Mucosa of rectum (tissue), 2 donors: ENCODE measurements at regions not wholly inside any gene's neighbourhood (a gene's known extent, or its start where the extent isn't known, plus 50 kb on each side); places are given as distances from the start of the nearest gene placed in this dataset.
A peak's percentile ranks its signal among the peaks of the same experiment; 100 is the strongest.

Experiments used
- H3K27ac ChIP-seq, 2 donors: one replicate each; pipeline ENCODE4 v1.7.0; 2013; ENCODE audit warnings: inconsistent platforms in 2 of 2, low read depth in 2 of 2, low read length in 2 of 2
- H3K27me3 ChIP-seq, 2 donors: one replicate each; pipeline ENCODE4 v1.7.0; 2013; ENCODE audit warnings: low read length in 2 of 2; ENCODE audit not compliant: control insufficient read depth in 2 of 2, insufficient read depth in 2 of 2
- H3K36me3 ChIP-seq, 2 donors: one replicate each; pipeline ENCODE4 v1.7.0; 2013; ENCODE audit warnings: low read length in 2 of 2; ENCODE audit not compliant: control insufficient read depth in 2 of 2, insufficient read depth in 2 of 2
- H3K4me1 ChIP-seq, 2 donors: one replicate each; pipeline ENCODE4 v1.7.0; 2013; ENCODE audit warnings: low read length in 2 of 2, mild to moderate bottlenecking in 1 of 2; ENCODE audit not compliant: control insufficient read depth in 2 of 2, insufficient read depth in 2 of 2
- H3K4me3 ChIP-seq, 2 donors: one replicate each; pipeline ENCODE4 v1.7.0; 2013; ENCODE audit warnings: low read length in 2 of 2
- H3K9ac ChIP-seq, 2 donors: one replicate each; pipeline ENCODE4 v1.7.0; 2013; ENCODE audit warnings: low read length in 2 of 2, low read depth in 1 of 2, mild to moderate bottlenecking in 1 of 2
- H3K9me3 ChIP-seq, 2 donors: one replicate each; pipeline ENCODE4 v1.7.0; 2013; ENCODE audit warnings: low read length in 2 of 2; ENCODE audit not compliant: control insufficient read depth in 2 of 2
- donor health status: healthy.
- donor health status: Normal muscosa, but diverticular disease.

DNA sequence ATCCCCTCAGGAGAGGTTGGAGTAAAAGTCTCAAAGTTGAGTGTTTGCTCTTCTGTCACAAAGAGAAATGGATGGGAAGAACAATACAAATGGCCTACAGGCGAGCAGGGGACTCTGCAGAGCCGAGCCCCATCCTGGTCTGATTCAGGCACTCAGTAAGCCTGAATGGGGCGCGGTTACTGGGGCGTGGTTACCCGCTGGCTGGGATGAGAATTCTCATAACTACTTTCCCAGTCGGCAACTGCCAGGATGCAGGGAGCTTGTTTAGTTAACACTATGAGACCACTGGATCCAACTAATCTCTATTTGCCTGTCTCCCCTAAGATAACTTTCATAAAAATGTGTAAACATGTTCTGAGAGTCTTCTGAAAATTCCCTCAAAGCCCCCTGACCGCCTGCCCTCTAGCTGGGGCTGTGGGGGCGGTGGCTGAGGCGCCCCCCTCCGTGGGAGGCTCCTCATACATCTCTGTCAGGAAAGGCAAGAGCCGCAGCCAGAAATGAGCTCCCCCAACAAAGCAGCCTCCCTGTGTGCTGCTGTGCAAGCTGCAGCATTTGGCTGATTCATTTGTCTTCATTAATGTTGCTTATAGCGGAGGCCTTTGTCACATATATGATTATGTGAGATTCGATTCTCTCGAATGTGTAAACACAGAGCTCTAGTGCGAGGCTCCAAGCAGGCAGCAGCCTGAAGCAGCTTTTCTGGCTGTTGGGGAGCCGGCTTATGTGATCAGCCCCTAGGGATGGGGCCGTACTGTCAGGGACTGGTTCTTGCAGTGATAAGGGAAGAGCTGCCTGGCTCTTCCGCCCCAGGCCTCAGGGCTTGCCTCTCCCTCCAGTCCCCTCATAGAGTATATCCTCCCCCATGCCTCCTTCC is 126.1 kb upstream of the ARHGAP5 start:
- no peaks in the 10 kb centered on the region for H3K36me3 ChIP-seq
- peaks cover 9 to 11% of the 10 kb centered on the region in 2 donors for H3K4me1 ChIP-seq
- H3K9ac ChIP-seq: no peak overlapping the region
- no peaks in the 10 kb centered on the region for H3K27me3 ChIP-seq
- H3K4me3 ChIP-seq: no peak overlapping the region
- H3K27ac ChIP-seq: peak overlapping the region; percentile 1 to 29
- no peaks in the 10 kb centered on the region for H3K9me3 ChIP-seq

DNA sequence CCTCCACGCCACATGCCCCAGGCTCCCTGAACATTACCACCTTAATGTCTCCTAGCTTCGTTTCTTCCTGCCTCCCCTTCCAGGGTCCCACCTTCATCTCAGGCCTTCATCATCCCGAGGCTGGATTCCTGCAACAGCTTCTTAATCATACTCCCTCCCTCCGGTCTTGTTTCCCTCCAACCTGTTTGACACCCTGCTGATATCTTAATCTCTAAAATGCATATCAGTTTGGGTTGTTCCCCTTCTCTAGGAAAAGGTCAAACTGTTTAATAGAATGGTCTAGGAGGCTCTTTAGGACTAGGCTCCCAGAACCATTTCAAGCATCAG is 125.5 kb upstream of the ARHGAP5 start:
- no peak overlapping the region for H3K9ac ChIP-seq
- no peak overlapping the region for H3K27ac ChIP-seq
- H3K4me1 ChIP-seq: peaks cover 6 to 8% of the 10 kb centered on the region in 2 donors
- H3K9me3 ChIP-seq: no peaks in the 10 kb centered on the region
- H3K27me3 ChIP-seq: no peaks in the 10 kb centered on the region
- no peaks in the 10 kb centered on the region for H3K36me3 ChIP-seq
- H3K4me3 ChIP-seq: no peak overlapping the region

DNA sequence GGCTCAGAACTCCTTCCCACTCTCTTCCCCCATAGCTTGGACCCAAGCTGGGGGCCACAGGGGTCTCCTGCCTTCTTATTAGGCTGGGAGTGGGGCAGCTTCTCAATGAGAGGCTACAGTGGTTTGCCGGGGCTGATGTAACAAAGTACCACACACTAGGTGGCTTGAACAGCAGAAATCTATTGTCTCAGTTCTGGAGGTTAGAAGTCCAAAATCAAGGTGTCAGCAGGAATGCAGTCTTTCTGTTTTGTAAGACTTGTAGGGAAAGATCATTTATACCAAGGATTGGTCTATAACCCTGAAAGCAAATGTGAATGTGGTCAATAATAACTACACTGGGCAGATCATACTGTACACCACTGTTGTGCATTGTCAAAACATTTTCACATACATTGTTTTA is 124.5 kb upstream of the ARHGAP5 start:
- Histone ChIP-seq H3K27ac (no peak overlapping the region), H3K4me3 (no peak overlapping the region), H3K36me3 (no peaks in the 10 kb centered on the region), H3K9ac (no peak overlapping the region), H3K27me3 (no peaks in the 10 kb centered on the region), H3K9me3 (no peaks in the 10 kb centered on the region), H3K4me1 (peaks cover 6 to 8% of the 10 kb centered on the region in 2 donors)

DNA sequence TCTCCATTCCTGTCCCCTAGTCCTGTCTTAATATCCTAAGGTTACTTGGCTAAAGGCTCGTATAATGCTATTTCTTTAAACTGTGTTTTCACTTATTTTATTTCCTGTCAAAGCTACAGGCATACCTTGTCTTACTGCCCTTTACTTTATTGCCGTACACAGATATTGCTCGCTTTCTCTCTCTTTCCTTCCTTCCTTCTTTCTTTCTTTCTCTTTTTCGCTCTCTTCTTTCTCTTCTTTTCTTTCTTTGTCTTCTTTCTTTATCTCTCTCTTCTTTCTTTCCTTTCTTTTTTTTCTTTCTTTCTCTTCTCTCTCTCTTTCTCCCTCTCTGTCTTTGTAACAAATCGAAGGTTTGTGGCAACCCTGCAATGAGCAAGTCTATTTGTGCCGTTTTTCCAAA is 123.9 kb upstream of the ARHGAP5 start:
- Histone ChIP-seq H3K9ac (no peak overlapping the region), H3K4me3 (no peak overlapping the region), H3K4me1 (peaks cover 6 to 8% of the 10 kb centered on the region in 2 donors), H3K36me3 (no peaks in the 10 kb centered on the region), H3K27me3 (no peaks in the 10 kb centered on the region), H3K27ac (no peak overlapping the region), H3K9me3 (no peaks in the 10 kb centered on the region)

DNA sequence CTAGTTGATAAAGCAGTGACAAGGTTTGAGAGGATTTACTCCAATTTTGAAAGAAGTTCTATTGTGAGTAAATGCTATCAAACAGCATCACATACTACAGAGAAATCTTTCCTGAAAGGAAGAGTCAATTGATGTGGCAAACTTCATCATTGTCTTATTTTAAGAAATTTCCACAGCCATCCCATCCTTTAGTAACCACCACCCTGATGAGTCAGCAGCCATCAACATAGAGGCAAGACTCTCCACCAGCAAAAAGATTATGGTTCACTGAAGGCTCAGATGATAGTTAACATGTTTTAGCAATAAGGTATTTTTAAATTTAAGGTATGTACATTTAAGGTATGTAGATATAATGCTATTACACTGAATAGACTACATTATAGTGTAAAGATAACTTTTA is 122.1 kb upstream of the ARHGAP5 start:
- peaks cover 6 to 8% of the 10 kb centered on the region in 2 donors for H3K4me1 ChIP-seq
- H3K4me3 ChIP-seq: no peak overlapping the region
- H3K36me3 ChIP-seq: no peaks in the 10 kb centered on the region
- H3K27ac ChIP-seq: no peak overlapping the region
- H3K27me3 ChIP-seq: no peaks in the 10 kb centered on the region
- no peak overlapping the region for H3K9ac ChIP-seq
- no peaks in the 10 kb centered on the region for H3K9me3 ChIP-seq

DNA sequence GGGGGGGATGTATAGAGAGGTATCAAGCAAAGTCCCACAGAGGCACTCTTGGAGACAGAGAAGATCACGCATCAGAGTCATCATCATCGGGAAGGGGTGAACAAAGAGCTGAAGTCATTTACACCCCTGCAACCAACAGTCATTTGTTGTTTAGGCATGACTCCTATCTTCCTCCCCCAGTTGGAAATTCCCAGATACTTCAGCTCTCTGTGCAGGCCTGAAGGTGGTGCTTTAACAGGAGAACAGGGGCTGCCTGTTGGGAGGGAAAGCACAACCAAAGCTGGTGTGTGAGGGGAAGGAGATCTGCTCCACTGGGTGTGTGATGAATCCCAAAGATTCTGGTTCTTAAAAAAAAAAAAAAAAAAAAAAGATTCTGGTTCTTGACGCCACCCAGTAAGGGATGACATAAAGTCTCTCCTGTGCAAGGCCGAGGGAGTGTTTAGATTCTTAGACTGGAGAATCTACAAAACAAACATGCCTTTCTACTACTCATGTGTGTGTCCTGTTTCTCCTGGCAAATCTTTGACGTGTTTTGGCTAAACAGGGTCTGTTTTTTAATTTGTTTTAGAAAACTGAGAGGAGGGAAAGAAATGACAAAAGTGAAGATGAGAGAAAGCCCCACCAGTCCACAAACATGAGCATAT is 121.0 kb upstream of the ARHGAP5 start:
- H3K9ac ChIP-seq: no peak overlapping the region
- H3K4me3 ChIP-seq: no peak overlapping the region
- no peaks in the 10 kb centered on the region for H3K36me3 ChIP-seq
- no peaks in the 10 kb centered on the region for H3K4me1 ChIP-seq
- H3K9me3 ChIP-seq: no peaks in the 10 kb centered on the region
- no peaks in the 10 kb centered on the region for H3K27me3 ChIP-seq
- H3K27ac ChIP-seq: no peak overlapping the region

DNA sequence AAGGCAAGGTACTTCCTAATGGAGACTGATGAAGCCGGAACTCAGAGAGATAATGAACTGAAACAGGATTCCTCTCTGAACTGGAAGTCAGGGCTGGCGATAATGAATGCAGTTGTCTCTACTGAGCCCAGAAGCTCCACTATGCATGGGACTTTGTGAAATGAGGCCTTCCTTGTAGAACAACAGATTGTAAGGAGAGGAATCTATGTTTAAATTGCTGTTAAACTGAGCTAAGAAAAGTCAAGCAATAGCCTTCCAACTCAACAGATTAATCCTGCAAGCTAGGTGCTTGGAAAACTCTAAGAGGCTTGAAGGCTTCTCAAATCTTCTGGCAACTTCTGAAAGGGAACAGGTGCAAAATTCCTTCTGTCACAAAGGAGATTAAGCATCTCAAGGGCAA is 119.5 kb upstream of the ARHGAP5 start:
- no peaks in the 10 kb centered on the region for H3K4me1 ChIP-seq
- no peak overlapping the region for H3K9ac ChIP-seq
- H3K9me3 ChIP-seq: no peaks in the 10 kb centered on the region
- no peaks in the 10 kb centered on the region for H3K36me3 ChIP-seq
- no peak overlapping the region for H3K4me3 ChIP-seq
- no peak overlapping the region for H3K27ac ChIP-seq
- H3K27me3 ChIP-seq: no peaks in the 10 kb centered on the region

DNA sequence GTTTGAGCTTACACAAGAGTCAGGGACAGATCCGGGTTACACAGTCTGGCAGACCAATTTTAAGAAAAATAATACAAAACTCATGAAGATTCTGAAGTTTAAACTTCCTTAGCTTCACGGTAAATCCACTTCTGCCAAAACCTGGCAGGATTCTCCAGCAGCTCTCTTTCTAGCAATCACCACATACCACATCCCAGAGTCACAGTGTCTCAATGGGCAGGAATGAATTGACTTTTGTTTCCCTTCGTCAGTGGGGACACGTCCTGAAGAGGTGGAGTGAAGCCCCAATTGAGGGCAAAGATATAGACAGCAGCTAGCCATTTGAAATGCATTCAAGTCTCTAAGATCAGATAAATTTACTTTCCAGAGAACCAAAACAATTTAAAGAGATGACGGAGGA is 117.1 kb upstream of the ARHGAP5 start:
- H3K4me3 ChIP-seq: no peak overlapping the region
- no peak overlapping the region for H3K27ac ChIP-seq
- H3K36me3 ChIP-seq: no peaks in the 10 kb centered on the region
- peaks cover 0 to 1% of the 10 kb centered on the region in 2 donors for H3K4me1 ChIP-seq
- H3K9ac ChIP-seq: no peak overlapping the region
- H3K27me3 ChIP-seq: no peaks in the 10 kb centered on the region
- H3K9me3 ChIP-seq: no peaks in the 10 kb centered on the region

DNA sequence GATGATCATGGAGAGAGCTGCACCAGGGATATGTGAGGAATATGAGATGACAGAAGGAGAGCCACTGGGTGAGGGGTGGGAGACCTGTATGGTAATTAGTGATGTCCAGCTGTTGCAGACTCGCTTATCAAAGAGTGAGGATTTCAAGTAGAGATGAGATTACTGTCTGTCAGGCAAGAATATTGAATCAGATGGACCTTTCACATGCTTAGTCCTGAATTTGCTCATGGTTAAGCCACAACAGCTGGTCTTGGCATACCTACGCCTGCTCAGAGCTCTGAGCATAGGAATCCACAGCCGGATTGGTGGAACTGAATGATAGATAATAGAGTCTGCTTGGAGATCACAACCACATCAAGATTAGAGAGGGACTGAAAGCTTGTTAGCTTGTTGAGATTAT is 115.2 kb upstream of the ARHGAP5 start:
- Histone ChIP-seq H3K9ac (no peak overlapping the region), H3K27ac (no peak overlapping the region), H3K27me3 (no peaks in the 10 kb centered on the region), H3K9me3 (no peaks in the 10 kb centered on the region), H3K36me3 (no peaks in the 10 kb centered on the region), H3K4me3 (no peak overlapping the region), H3K4me1 (peaks cover 4% of the 10 kb centered on the region in 2 donors)

DNA sequence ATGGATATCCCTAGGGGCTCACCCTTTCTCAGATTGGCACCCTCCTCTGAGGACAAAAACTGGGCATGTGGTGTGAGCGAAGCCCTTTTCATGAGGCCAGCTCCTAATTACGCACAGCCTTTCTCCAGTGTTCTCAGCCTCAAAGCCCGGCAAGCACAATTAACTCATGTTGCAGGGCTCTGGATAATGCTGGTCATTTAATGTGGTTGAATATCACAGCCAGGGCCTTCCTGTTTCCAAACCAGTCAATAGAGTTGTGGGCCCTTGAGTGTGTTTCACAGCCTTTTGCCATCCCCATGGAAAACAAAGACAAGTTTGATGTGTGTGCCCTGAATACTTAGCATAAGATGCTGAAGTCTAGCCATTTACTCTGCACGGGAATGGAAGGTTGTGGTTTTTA is 114.2 kb upstream of the ARHGAP5 start:
- H3K27ac ChIP-seq: no peak overlapping the region
- H3K4me1 ChIP-seq: peaks cover 4% of the 10 kb centered on the region in 2 donors
- no peak overlapping the region for H3K9ac ChIP-seq
- H3K9me3 ChIP-seq: no peaks in the 10 kb centered on the region
- H3K36me3 ChIP-seq: no peaks in the 10 kb centered on the region
- no peaks in the 10 kb centered on the region for H3K27me3 ChIP-seq
- no peak overlapping the region for H3K4me3 ChIP-seq
